HepG2 (cell line): ENCODE measurements at regions not wholly inside any gene's neighbourhood (a gene's known extent, or its start where the extent isn't known, plus 50 kb on each side); places are given as distances from the start of the nearest gene placed in this dataset.

Source experiments
- ASH2L ChIP-seq: fragments of 300-600, 200-600 bp; sonication (generic); IDR thresholded peaks from 2 replicates; pipeline ENCODE4 v1.7.0; 2017; ENCODE audit warnings: low read depth, mild to moderate bottlenecking, moderate library complexity, mixed read lengths, low read length; ENCODE audit not compliant: insufficient read length
- CCAR2 ChIP-seq: fragments of 200-400 bp; formaldehyde crosslinking; optimal IDR thresholded peaks from 2 replicates; pipeline ENCODE3; 2018; ENCODE audit warnings: low read depth, mild to moderate bottlenecking, low read length, moderate library complexity
- ELF4 ChIP-seq: sonication (generic); formaldehyde crosslinking; IDR thresholded peaks from 2 replicates; pipeline ENCODE4 v1.5.0; 2020; ENCODE audit warnings: missing genetic modification reagents, mild to moderate bottlenecking, moderate library complexity, borderline replicate concordance
- FOXJ3 ChIP-seq: sonication (generic); formaldehyde crosslinking; IDR thresholded peaks from 2 replicates; pipeline ENCODE4 v1.4.0; 2020; ENCODE audit warnings: missing genetic modification reagents, mild to moderate bottlenecking, borderline replicate concordance
- HNRNPH1 ChIP-seq: fragments of 200-400 bp; formaldehyde crosslinking; optimal IDR thresholded peaks from 2 replicates; pipeline ENCODE3; 2017; ENCODE audit warnings: mild to moderate bottlenecking, low read depth, low read length
- IRX3 ChIP-seq: sonication (generic); formaldehyde crosslinking; IDR thresholded peaks from 2 replicates; pipeline ENCODE4 v1.8.1; 2023; ENCODE audit warnings: mild to moderate bottlenecking, low read depth, missing genetic modification reagents, borderline replicate concordance
- JUNB ChIP-seq: sonication (generic); formaldehyde crosslinking; IDR thresholded peaks from 2 replicates; pipeline ENCODE4 v1.8.0; 2022; ENCODE audit warnings: missing genetic modification reagents, mild to moderate bottlenecking, borderline replicate concordance
- RCOR2 ChIP-seq: IDR thresholded peaks from 2 replicates; pipeline ENCODE4 v1.6.1; 2016; ENCODE audit warnings: missing biosample characterization, missing genetic modification reagents
- REXO4 ChIP-seq: sonication (generic); formaldehyde crosslinking; IDR thresholded peaks from 2 replicates; pipeline ENCODE4 v1.8.0; 2022; ENCODE audit warnings: missing genetic modification reagents, mild to moderate bottlenecking, borderline replicate concordance
- SKIL ChIP-seq: sonication (generic); formaldehyde crosslinking; IDR thresholded peaks from 2 replicates; pipeline ENCODE4 v1.8.0; 2022; ENCODE audit warnings: missing genetic modification reagents, mild to moderate bottlenecking, moderate library complexity, borderline replicate concordance
- TGIF2 ChIP-seq: IDR thresholded peaks from 2 replicates; pipeline ENCODE4 v1.6.1; 2016; ENCODE audit warnings: control low read depth, missing compliant biosample characterization
- ZBED4 ChIP-seq: sonication (generic); formaldehyde crosslinking; IDR thresholded peaks from 2 replicates; pipeline ENCODE4 v1.4.0; 2020; ENCODE audit warnings: missing genetic modification reagents, borderline replicate concordance
- ZBTB25 ChIP-seq: IDR thresholded peaks from 2 replicates; pipeline ENCODE4 v1.6.1; 2018; ENCODE audit warnings: missing genetic modification reagents
- ZNF580 ChIP-seq: IDR thresholded peaks from 2 replicates; pipeline ENCODE4 v1.6.1; 2016; ENCODE audit warnings: low read depth, borderline replicate concordance
- ZNF598 ChIP-seq: sonication (generic); formaldehyde crosslinking; IDR thresholded peaks from 2 replicates; pipeline ENCODE4 v1.5.1; 2020; ENCODE audit warnings: mild to moderate bottlenecking, missing genetic modification reagents, borderline replicate concordance
- ZNF672 ChIP-seq: sonication (generic); formaldehyde crosslinking; IDR thresholded peaks from 2 replicates; pipeline ENCODE4 v1.8.1; 2022; ENCODE audit warnings: missing genetic modification reagents
- ZNF678 ChIP-seq: sonication (generic); formaldehyde crosslinking; IDR thresholded peaks from 2 replicates; pipeline ENCODE4 v1.4.0; 2020; ENCODE audit warnings: mild to moderate bottlenecking, missing genetic modification reagents
- ZNF710 ChIP-seq: sonication (generic); formaldehyde crosslinking; IDR thresholded peaks from 2 replicates; pipeline ENCODE4 v1.5.0; 2020; ENCODE audit warnings: mild to moderate bottlenecking, missing genetic modification reagents, borderline replicate concordance
- ZSCAN12 ChIP-seq: sonication (generic); formaldehyde crosslinking; IDR thresholded peaks from 2 replicates; pipeline ENCODE4 v1.9.0; 2021; ENCODE audit warnings: mild to moderate bottlenecking, missing genetic modification reagents

- TF ChIP-seq ZBED4 (CRISPR knock-in tag) (0 out of 2 replicates have a peak, but pooled peaks have one; percentile 41), ZNF580 (CRISPR knock-in tag) (0 out of 2 replicates have a peak, but pooled peaks have one; percentile 32), HNRNPH1 (no peak), JUNB (CRISPR knock-in tag) (no peak), ZNF598 (no peak), ZNF678 (CRISPR knock-in tag) (no peak), ZBTB25 (no peak), CCAR2 (no peak), ZNF672 (CRISPR knock-in tag) (no peak), ELF4 (CRISPR knock-in tag) (no peak), SKIL (CRISPR knock-in tag) (no peak), TGIF2 (no peak), ZNF710 (CRISPR knock-in tag) (peak; percentile 54; the same call in 1 of the 2 replicates), ZSCAN12 (CRISPR knock-in tag) (no peak), ASH2L (no peak), RCOR2 (CRISPR knock-in tag) (0 out of 2 replicates have a peak, but pooled peaks have one; percentile 58), REXO4 (CRISPR knock-in tag) (no peak), IRX3 (no peak), FOXJ3 (CRISPR knock-in tag) (peak; percentile 59; the same call in 1 of the 2 replicates)
Observed at GRCh38 chr22:44645083-44645482, 56.9 kb upstream of the PRR5 start (continued).
